ENCODE measurements at regions not wholly inside any gene's neighbourhood (a gene's known extent, or its start where the extent isn't known, plus 50 kb on each side); places are given as distances from the start of the nearest gene placed in this dataset.

DNA sequence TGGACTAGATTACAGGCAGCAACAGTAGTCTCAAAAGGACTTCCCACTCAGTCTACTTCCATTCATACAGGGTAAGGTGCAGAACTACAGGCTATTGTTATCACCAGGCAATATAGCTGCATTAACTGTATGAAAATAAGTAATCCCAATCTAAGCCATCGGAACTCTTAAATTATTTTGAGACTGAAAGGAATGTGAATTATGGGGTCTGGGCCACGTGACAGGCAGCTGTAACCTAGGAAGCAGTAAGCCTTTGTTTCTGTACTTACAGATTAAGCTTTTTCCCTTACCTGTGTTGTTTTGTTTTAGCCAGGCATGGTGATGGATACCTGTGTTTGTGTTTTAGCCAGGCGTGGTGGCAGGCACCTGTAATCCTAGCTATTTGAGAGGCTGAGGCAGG lies 152.4 kb upstream of the TRIM24 start:
- TF ChIP-seq NRF1 (IDR thresholded peaks at IDR 0.05; ENCODE audit: low read depth, low read length), result no peak
- TF ChIP-seq, protein P1, sequence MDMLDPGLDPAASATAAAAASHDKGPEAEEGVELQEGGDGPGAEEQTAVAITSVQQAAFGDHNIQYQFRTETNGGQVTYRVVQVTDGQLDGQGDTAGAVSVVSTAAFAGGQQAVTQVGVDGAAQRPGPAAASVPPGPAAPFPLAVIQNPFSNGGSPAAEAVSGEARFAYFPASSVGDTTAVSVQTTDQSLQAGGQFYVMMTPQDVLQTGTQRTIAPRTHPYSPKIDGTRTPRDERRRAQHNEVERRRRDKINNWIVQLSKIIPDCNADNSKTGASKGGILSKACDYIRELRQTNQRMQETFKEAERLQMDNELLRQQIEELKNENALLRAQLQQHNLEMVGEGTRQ (IDR thresholded peaks at IDR 0.05; ENCODE audit: borderline replicate concordance, low read depth, low read length), result no peak
- TF ChIP-seq TEAD4 (IDR thresholded peaks at IDR 0.05; ENCODE audit: borderline replicate concordance, insufficient read depth), result no peak
- no peak for TF ChIP-seq POLR2AphosphoS5 (IDR thresholded peaks at IDR 0.05; ENCODE audit: low read depth, low read length)
- no peak for TF ChIP-seq CTCF (IDR thresholded peaks at IDR 0.05)
- TF ChIP-seq RFX5 (IDR thresholded peaks at IDR 0.05; ENCODE audit: low read length), result no peak
- no peak for TF ChIP-seq PBX3 (IDR thresholded peaks at IDR 0.05)
- TF ChIP-seq REST (IDR thresholded peaks at IDR 0.05; ENCODE audit: low read depth, low read length), result no peak
- TF ChIP-seq FOXM1 (IDR thresholded peaks at IDR 0.05; ENCODE audit: low read depth), result no peak
- TF ChIP-seq FOXJ3 (CRISPR knock-in tag; IDR thresholded peaks at IDR 0.05), result no peak
- TF ChIP-seq MXI1 (IDR thresholded peaks at IDR 0.05; ENCODE audit: low read depth, low read length), result no peak
- TF ChIP-seq SIN3A (IDR thresholded peaks at IDR 0.05; ENCODE audit: borderline replicate concordance, low read depth, low read length), result no peak
- no peak for TF ChIP-seq USF1 (IDR thresholded peaks at IDR 0.05; ENCODE audit: borderline replicate concordance, low read depth)

All from SK-N-SH (cell line).